Activated B cell treated with CpG ODN at 0.5 μM for 24 hours (primary cell): ENCODE measurements at regions not wholly inside any gene's neighbourhood (a gene's known extent, or its start where the extent isn't known, plus 50 kb on each side); places are given as distances from the start of the nearest gene placed in this dataset.

Source experiments
- ATAC-seq: fragments of 200-7000 bp; cut with Tn5 transposase; one replicate; pipeline ENCODE4 v1.10.0; 2021; ENCODE audit warnings: low read depth, mild to moderate bottlenecking, moderate library complexity
- CTCF ChIA-PET: fragments of 350-600 bp; sonication (Branson Sonifier 250); formaldehyde crosslinking; loops from one replicate; lab custom pipeline; 2021; ENCODE audit warnings: antibody characterized with exemption; lab: Charles Lee
- POLR2A ChIA-PET: fragments of 350-600 bp; sonication (Branson Sonifier 250); formaldehyde crosslinking; loops from one replicate; lab custom pipeline; 2021; ENCODE audit warnings: antibody characterized with exemption; lab: Charles Lee
- DNase-seq: peaks from one replicate; pipeline ENCODE4 v3.0.0; 2022
- H3K27ac Mint-ChIP-seq: one replicate; pipeline ENCODE4 v1.8.0; 2020; ENCODE audit warnings: mixed read lengths
- H3K27me3 Mint-ChIP-seq: one replicate; pipeline ENCODE4 v1.8.0; 2021; ENCODE audit warnings: mixed read lengths
- H3K36me3 Mint-ChIP-seq: one replicate; pipeline ENCODE4 v1.8.0; 2021; ENCODE audit warnings: low read depth, mixed read lengths
- H3K4me1 Mint-ChIP-seq: one replicate; pipeline ENCODE4 v1.8.0; 2021; ENCODE audit warnings: mixed read lengths
- H3K4me3 Mint-ChIP-seq: one replicate; pipeline ENCODE4 v1.8.0; 2020; ENCODE audit warnings: mild to moderate bottlenecking, mixed read lengths
- H3K9me3 Mint-ChIP-seq: one replicate; pipeline ENCODE4 v1.8.0; 2020; ENCODE audit warnings: mixed read lengths
- intact Hi-C: fragments of 100-400 bp; cut with micrococcal nuclease; formaldehyde crosslinking; loops from one replicate; pipeline ENCODE4 v1.15.1; 2024
- TF ChIP-seq, protein P1 (sequence below): fragments of 200-600 bp; IDR thresholded peaks from one replicate; pipeline ENCODE4 v1.8.0; 2022; ENCODE audit warnings: antibody characterized with exemption, mild to moderate bottlenecking

DNA sequence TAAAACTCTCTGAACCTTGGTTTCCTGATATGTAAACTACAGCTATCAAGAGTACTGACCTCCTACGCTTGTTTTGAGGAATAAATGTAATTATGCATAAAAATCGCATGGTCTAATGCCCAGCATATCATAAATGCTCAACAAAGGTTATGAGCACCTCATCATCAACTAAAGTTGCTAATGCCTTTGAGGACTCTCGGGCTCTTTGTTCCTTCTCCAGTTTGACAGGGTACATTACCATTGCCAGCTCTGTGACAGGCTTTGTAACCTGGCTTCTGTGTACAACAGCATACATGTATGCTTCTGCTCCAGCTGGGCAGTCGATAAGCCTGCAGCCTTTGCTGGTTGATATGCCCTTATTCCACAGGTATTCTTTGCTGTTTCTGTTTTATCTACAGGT lies 95.2 kb downstream of the C9orf152 start:
- TF ChIP-seq, protein P1, sequence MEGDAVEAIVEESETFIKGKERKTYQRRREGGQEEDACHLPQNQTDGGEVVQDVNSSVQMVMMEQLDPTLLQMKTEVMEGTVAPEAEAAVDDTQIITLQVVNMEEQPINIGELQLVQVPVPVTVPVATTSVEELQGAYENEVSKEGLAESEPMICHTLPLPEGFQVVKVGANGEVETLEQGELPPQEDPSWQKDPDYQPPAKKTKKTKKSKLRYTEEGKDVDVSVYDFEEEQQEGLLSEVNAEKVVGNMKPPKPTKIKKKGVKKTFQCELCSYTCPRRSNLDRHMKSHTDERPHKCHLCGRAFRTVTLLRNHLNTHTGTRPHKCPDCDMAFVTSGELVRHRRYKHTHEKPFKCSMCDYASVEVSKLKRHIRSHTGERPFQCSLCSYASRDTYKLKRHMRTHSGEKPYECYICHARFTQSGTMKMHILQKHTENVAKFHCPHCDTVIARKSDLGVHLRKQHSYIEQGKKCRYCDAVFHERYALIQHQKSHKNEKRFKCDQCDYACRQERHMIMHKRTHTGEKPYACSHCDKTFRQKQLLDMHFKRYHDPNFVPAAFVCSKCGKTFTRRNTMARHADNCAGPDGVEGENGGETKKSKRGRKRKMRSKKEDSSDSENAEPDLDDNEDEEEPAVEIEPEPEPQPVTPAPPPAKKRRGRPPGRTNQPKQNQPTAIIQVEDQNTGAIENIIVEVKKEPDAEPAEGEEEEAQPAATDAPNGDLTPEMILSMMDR, result no peak
- DNase-seq, result no peak
- H3K27ac Mint-ChIP-seq, result peak overlapping the region; percentile 54
- POLR2A ChIA-PET, result interaction anchor here (0.7 to 2.0 kb wide), 5 partner anchors 9 to 200 kb away, joined by 3 to 7 read pairs (median 4); no protein-coding TSS in a partner anchor
- CTCF ChIA-PET, result interaction anchor here (1.4 kb wide), 1 partner anchor 31 kb away, joined by 8 read pairs; no protein-coding TSS in a partner anchor
- peak overlapping the region; percentile 53 for H3K4me3 Mint-ChIP-seq
- H3K36me3 Mint-ChIP-seq, result peaks cover 45% of the 10 kb centered on the region
- H3K4me1 Mint-ChIP-seq, result peaks cover 80% of the 10 kb centered on the region
- intact Hi-C loops, result loop anchor here (5.0 kb wide), 1 partner anchor 35 kb away; no protein-coding TSS in a partner anchor
- peak; percentile 29 for ATAC-seq
- H3K9me3 Mint-ChIP-seq, result no peaks in the 10 kb centered on the region
- H3K27me3 Mint-ChIP-seq, result no peaks in the 10 kb centered on the region

DNA sequence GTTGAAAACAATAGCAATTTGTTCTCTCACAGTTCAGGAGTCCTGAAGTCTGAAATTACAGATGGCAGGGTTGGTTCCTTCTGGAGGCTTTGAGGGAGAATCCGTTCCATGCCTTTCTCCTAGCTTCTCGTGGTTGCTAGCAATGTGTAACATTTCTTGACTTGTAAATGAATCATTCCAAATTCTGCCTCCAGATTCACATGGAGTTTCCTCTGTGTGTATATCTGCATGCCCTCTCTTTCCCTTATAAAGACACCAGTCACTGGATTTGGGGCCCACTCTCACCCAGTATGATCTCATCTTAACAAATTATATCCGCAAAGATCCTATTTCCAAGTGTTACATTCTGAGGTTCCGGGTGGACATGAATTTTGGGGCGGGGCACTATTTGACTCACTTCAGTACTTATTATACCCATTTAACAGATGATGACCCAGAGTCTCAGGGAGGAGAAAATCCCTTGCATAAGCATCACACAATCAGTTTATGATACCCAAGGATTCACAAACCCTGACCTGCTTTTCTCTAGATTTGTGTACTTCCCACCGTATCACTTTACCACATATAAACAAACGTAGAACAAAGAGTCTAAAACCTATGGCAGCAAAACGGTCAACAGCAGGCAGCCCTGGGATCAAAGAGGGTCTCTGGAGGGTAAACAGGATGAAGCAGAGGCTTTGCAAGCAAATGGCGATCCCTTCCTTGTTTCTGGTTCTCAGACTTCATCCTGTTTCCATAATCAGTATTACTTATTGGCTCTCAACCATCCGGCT lies 93.7 kb downstream of the C9orf152 start:
- H3K27me3 Mint-ChIP-seq, result no peaks in the 10 kb centered on the region
- ATAC-seq, result no peak
- POLR2A ChIA-PET, result no interaction called here
- TF ChIP-seq, protein P1, result no peak
- peaks cover 53% of the 10 kb centered on the region for H3K36me3 Mint-ChIP-seq
- H3K4me3 Mint-ChIP-seq, result no peak overlapping the region
- no peaks in the 10 kb centered on the region for H3K9me3 Mint-ChIP-seq
- CTCF ChIA-PET, result no interaction called here
- H3K27ac Mint-ChIP-seq, result no peak overlapping the region
- peaks cover 82% of the 10 kb centered on the region for H3K4me1 Mint-ChIP-seq
- intact Hi-C loops, result loop anchor here (2.0 to 5.0 kb wide), 2 partner anchors 13 to 33 kb away; no protein-coding TSS in a partner anchor
- DNase-seq, result no peak

DNA sequence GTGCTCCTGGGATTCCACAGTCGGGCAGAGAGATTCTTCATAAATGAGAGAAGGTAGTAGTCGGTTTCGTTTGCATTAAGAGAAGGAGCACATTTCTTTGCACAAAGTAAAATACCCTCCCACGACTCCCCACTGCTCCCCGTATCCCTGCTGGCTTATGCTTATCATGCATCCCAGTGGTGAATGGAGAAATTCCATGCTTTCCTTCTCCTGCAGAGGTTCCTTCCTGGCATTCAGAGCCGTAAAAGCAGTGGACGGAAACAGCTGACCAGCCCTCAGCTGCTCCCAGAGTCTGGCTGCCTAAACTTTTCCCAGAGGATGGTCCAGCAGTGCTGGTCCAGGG lies 93.1 kb downstream of the C9orf152 start:
- H3K27ac Mint-ChIP-seq, result no peak overlapping the region
- H3K4me1 Mint-ChIP-seq, result peaks cover 79% of the 10 kb centered on the region
- no peaks in the 10 kb centered on the region for H3K27me3 Mint-ChIP-seq
- peaks cover 53% of the 10 kb centered on the region for H3K36me3 Mint-ChIP-seq
- POLR2A ChIA-PET, result no interaction called here
- intact Hi-C loops, result loop anchor here (2.0 to 5.0 kb wide), 2 partner anchors 14 to 32 kb away; no protein-coding TSS in a partner anchor
- ATAC-seq (no peak), DNase-seq (no peak)
- H3K9me3 Mint-ChIP-seq, result no peaks in the 10 kb centered on the region
- TF ChIP-seq, protein P1, result no peak
- CTCF ChIA-PET, result no interaction called here
- H3K4me3 Mint-ChIP-seq, result no peak overlapping the region

DNA sequence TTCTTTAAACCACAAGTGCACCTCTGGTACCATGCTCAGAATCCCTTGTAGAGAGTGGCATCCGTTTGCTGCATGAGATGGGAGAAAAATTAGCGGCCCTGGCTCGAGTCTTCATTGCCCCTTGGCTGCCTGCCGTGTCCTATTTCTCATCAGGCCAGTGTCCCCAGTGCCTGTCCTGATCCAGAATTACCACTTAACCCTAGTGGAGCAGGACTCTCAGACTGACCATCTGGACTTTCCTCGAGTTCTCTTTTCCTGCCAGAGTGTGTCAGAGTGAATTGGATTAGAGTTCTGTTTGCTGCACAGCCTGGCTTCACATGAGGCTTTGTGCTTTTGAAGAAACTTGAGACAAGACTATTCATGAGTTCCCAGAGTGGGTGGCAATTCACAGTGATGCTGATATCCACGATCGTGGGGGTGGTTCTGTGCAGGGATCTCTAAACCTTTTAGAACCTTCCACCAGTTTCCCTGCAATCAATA lies 92.6 kb downstream of the C9orf152 start:
- intact Hi-C loops, result loop anchor here (2.0 kb wide), 1 partner anchor 15 kb away; no protein-coding TSS in a partner anchor
- ChIA-PET POLR2A (no interaction called here), CTCF (no interaction called here)
- Mint-ChIP-seq H3K27ac (no peak overlapping the region), H3K36me3 (peaks cover 57% of the 10 kb centered on the region), H3K27me3 (no peaks in the 10 kb centered on the region), H3K4me1 (peaks cover 79% of the 10 kb centered on the region), H3K4me3 (no peak overlapping the region), H3K9me3 (no peaks in the 10 kb centered on the region)
- ATAC-seq, result no peak
- TF ChIP-seq, protein P1, result no peak
- no peak for DNase-seq

DNA sequence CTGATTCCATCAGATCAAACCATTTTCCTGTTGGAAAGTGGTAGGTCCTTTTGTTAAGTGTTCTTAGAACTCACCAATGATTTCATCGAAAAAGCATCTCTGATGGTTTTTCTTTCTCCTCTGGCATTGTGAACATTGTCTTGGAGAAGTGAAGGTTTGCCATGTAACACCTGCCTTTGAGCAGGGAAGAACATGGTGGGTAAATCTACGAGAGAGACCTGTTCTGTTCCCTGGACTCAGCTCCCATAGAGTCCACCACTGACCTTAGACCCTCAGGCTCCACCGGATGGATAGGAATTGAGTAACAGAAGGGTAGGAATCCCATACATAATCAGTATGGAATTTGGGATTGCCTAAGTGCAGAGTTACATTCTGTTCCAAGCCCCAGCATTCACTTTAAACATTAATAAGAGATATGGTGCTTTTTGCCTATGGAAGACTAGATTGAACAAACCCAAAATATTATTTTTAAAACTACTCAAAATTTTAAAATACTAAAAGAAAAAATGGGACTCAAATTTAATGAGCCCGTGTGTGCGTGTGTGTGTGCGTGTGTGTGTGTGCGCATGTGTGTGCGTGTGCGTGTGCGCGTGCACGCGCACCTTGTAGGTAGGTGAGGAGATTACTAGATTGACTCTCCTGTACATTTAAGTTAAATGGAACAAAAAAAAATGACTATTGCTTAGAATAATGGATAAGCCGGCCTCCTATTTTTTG lies 92.0 kb downstream of the C9orf152 start:
- Mint-ChIP-seq H3K4me3 (no peak overlapping the region), H3K27me3 (no peaks in the 10 kb centered on the region), H3K4me1 (peaks cover 78% of the 10 kb centered on the region), H3K27ac (no peak overlapping the region), H3K36me3 (peaks cover 59% of the 10 kb centered on the region), H3K9me3 (no peaks in the 10 kb centered on the region)
- DNase-seq (no peak), ATAC-seq (no peak)
- intact Hi-C loops, result loop anchor here (2.0 kb wide), 1 partner anchor 15 kb away; no protein-coding TSS in a partner anchor
- ChIA-PET CTCF (no interaction called here), POLR2A (interaction anchor here (1.3 kb wide), 1 partner anchor 9 kb away, joined by 3 read pairs; no protein-coding TSS in a partner anchor)
- TF ChIP-seq, protein P1, result no peak
